ENCODE measurements at regions not wholly inside any gene's neighbourhood (a gene's known extent, or its start where the extent isn't known, plus 50 kb on each side); places are given as distances from the start of the nearest gene placed in this dataset.

GRCh38 chr1:170856455-170856854 is 78.9 kb upstream of the MROH9 start:
- no peak for TF ChIP-seq CTCF (IDR thresholded peaks at IDR 0.05; ENCODE audit: insufficient read depth, low read depth, low read length, missing control alignments)
- DNase-seq (ENCODE audit: low read depth) = no peak
- no peak overlapping the region for H3K4me3 ChIP-seq (ENCODE audit: low read length)

- no peak overlapping the region for H3K4me3 ChIP-seq (ENCODE audit: low read length)
- DNase-seq (ENCODE audit: low read depth) = no peak
- TF ChIP-seq CTCF (IDR thresholded peaks at IDR 0.05; ENCODE audit: insufficient read depth, low read depth, low read length, missing control alignments) = no peak
Observed at GRCh38 chr1:170857955-170858354, 77.4 kb upstream of the MROH9 start.

GRCh38 chr1:170863621-170864020 is 71.7 kb upstream of the MROH9 start:
- DNase-seq (ENCODE audit: low read depth) = peak; percentile 21
- no peak overlapping the region for H3K4me3 ChIP-seq (ENCODE audit: low read length)
- TF ChIP-seq CTCF (IDR thresholded peaks at IDR 0.05; ENCODE audit: insufficient read depth, low read depth, low read length, missing control alignments) = no peak

GRCh38 chr1:170864238-170864637 is 71.1 kb upstream of the MROH9 start:
- TF ChIP-seq CTCF (IDR thresholded peaks at IDR 0.05; ENCODE audit: insufficient read depth, low read depth, low read length, missing control alignments) = no peak
- H3K4me3 ChIP-seq (ENCODE audit: low read length) = no peak overlapping the region
- no peak for DNase-seq (ENCODE audit: low read depth)

GRCh38 chr1:170864876-170865538 is 70.3 kb upstream of the MROH9 start:
- no peak for DNase-seq (ENCODE audit: low read depth)
- TF ChIP-seq CTCF (IDR thresholded peaks at IDR 0.05; ENCODE audit: insufficient read depth, low read depth, low read length, missing control alignments) = no peak
- no peak overlapping the region for H3K4me3 ChIP-seq (ENCODE audit: low read length)

GRCh38 chr1:170866646-170867045 is 68.7 kb upstream of the MROH9 start:
- H3K4me3 ChIP-seq (ENCODE audit: low read length) = no peak overlapping the region
- TF ChIP-seq CTCF (IDR thresholded peaks at IDR 0.05; ENCODE audit: insufficient read depth, low read depth, low read length, missing control alignments) = no peak
- DNase-seq (ENCODE audit: low read depth) = no peak

- no peak overlapping the region for H3K4me3 ChIP-seq (ENCODE audit: low read length)
- TF ChIP-seq CTCF (IDR thresholded peaks at IDR 0.05; ENCODE audit: insufficient read depth, low read depth, low read length, missing control alignments) = no peak
- DNase-seq (ENCODE audit: low read depth) = no peak
Observed at GRCh38 chr1:170871868-170872267, 63.5 kb upstream of the MROH9 start.
